ENCODE measurements at regions not wholly inside any gene's neighbourhood (a gene's known extent, or its start where the extent isn't known, plus 50 kb on each side); places are given as distances from the start of the nearest gene placed in this dataset.

DNA sequence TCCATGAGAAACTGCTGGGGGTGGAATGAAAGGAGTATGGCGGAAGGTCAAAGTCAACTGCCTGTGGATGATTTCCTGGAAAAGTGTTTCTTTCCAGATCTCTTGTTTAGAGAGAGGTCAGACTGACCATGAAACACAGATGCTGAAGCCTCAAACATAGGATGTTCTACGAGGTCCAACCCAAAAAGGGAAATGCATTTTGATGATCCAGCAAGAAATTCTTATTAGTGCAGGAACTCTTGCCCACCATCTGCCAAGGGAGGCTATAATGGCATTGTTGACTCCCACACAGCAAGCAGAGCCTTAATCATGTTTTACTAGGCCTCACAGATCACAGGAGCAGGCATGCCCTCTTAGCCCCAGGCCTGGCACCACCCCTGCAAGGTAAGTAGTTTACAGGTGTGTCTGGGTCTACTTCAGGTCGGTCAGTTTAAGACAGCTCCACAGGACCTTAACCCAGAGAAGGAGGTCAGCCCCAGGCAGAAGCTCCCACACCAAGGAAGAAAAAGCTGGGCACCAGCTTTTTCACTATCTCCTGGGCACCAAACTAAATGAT is 67.6 kb upstream of the CNKSR3 start:
- TF ChIP-seq, protein P1, sequence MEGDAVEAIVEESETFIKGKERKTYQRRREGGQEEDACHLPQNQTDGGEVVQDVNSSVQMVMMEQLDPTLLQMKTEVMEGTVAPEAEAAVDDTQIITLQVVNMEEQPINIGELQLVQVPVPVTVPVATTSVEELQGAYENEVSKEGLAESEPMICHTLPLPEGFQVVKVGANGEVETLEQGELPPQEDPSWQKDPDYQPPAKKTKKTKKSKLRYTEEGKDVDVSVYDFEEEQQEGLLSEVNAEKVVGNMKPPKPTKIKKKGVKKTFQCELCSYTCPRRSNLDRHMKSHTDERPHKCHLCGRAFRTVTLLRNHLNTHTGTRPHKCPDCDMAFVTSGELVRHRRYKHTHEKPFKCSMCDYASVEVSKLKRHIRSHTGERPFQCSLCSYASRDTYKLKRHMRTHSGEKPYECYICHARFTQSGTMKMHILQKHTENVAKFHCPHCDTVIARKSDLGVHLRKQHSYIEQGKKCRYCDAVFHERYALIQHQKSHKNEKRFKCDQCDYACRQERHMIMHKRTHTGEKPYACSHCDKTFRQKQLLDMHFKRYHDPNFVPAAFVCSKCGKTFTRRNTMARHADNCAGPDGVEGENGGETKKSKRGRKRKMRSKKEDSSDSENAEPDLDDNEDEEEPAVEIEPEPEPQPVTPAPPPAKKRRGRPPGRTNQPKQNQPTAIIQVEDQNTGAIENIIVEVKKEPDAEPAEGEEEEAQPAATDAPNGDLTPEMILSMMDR (conservative IDR thresholded peaks at IDR 0.05): no peak
- no peak for TF ChIP-seq EZH2 (IDR thresholded peaks at IDR 0.05; ENCODE audit: low read depth)
